ENCODE measurements at regions not wholly inside any gene's neighbourhood (a gene's known extent, or its start where the extent isn't known, plus 50 kb on each side); places are given as distances from the start of the nearest gene placed in this dataset.

DNA sequence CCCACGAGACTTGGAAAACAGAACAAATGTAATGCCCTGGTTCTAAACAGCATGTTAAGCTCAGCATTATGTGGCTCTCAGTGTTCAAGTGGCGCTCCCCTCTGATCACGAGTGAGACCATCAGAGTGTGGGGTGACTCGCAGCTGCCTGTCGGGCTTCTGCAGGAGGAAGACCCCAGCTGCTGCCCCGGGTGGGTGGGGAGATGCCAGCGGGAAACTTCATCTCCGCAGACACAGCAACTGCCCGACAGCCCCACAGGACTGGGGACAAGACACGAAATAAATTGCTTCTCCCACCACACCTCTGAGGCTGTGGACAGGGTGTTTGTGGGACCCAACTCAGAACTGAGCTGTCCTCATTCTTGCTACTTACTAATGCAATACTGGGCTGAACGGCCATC is 126.3 kb upstream of the KIF5B start:
- TF ChIP-seq, protein P1, sequence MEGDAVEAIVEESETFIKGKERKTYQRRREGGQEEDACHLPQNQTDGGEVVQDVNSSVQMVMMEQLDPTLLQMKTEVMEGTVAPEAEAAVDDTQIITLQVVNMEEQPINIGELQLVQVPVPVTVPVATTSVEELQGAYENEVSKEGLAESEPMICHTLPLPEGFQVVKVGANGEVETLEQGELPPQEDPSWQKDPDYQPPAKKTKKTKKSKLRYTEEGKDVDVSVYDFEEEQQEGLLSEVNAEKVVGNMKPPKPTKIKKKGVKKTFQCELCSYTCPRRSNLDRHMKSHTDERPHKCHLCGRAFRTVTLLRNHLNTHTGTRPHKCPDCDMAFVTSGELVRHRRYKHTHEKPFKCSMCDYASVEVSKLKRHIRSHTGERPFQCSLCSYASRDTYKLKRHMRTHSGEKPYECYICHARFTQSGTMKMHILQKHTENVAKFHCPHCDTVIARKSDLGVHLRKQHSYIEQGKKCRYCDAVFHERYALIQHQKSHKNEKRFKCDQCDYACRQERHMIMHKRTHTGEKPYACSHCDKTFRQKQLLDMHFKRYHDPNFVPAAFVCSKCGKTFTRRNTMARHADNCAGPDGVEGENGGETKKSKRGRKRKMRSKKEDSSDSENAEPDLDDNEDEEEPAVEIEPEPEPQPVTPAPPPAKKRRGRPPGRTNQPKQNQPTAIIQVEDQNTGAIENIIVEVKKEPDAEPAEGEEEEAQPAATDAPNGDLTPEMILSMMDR (conservative IDR thresholded peaks at IDR 0.05) = no peak
- TF ChIP-seq ZFX (IDR thresholded peaks at IDR 0.05) = no peak
